ENCODE measurements at regions not wholly inside any gene's neighbourhood (a gene's known extent, or its start where the extent isn't known, plus 50 kb on each side); places are given as distances from the start of the nearest gene placed in this dataset.

- TF ChIP-seq BHLHE40 (IDR thresholded peaks at IDR 0.05; ENCODE audit: borderline replicate concordance), result no peak
- TF ChIP-seq SUZ12 (IDR thresholded peaks at IDR 0.05), result no peak
- TF ChIP-seq TARDBP (IDR thresholded peaks at IDR 0.05), result no peak
- no peak for TF ChIP-seq ELF4 (IDR thresholded peaks at IDR 0.05)
- TF ChIP-seq SP1 (IDR thresholded peaks at IDR 0.05), result no peak
- TF ChIP-seq PKNOX1 (IDR thresholded peaks at IDR 0.05), result no peak
- no peak for TF ChIP-seq ARNT (IDR thresholded peaks at IDR 0.05)
- no peak for TF ChIP-seq HDGF (IDR thresholded peaks at IDR 0.05; ENCODE audit: borderline replicate concordance)
- TF ChIP-seq FOXM1 (IDR thresholded peaks at IDR 0.05; ENCODE audit: borderline replicate concordance), result no peak
- no peak for TF ChIP-seq ZNF384 (IDR thresholded peaks at IDR 0.05)
These were observed 88.4 kb upstream of the CSF3R start for GRCh38 chr1:36571106-36571505.
